ENCODE measurements at regions not wholly inside any gene's neighbourhood (a gene's known extent, or its start where the extent isn't known, plus 50 kb on each side); places are given as distances from the start of the nearest gene placed in this dataset.

DNA sequence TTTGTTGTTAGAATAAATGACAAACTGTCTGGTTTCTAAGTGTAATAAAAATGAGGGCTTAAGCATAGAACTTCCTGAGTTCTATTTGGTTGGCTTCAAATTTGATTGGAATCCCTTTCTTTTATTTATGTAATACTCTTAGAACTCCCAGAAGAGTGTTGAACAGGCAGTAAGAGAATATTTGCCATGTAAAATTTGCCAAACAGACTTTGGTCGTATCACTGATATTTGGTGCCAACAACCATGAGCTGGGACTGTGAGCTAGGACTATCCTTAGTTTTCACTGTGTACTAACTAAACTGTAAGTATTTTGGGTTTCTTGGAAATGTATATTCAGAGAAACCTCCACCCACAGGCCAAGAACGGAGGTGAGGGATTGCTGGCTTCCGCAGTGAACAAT is 971.2 kb upstream of the SOX9 start:
- TF ChIP-seq CTCF (IDR thresholded peaks at IDR 0.05), result no peak
- TF ChIP-seq POLR2A (IDR thresholded peaks at IDR 0.05), result no peak
